Tibial nerve (tissue), 4 donors: ENCODE measurements at regions not wholly inside any gene's neighbourhood (a gene's known extent, or its start where the extent isn't known, plus 50 kb on each side); places are given as distances from the start of the nearest gene placed in this dataset. TPM values are rescaled to one million over a fixed set of nuclear protein-coding genes. Genes with fewer than 3 reads are reported as not detected.

Experiments used
- DNase-seq, 2 donors: peaks; one replicate each; pipeline ENCODE4 v3.0.0-alpha.2; 2019; ENCODE audit warnings: low spot score in 2 of 2
- H3K27ac ChIP-seq, 4 donors: fragments of 200-600 bp; sonication (generic) in 3 of 4; one replicate each; pipeline ENCODE4 v1.5.1; 2017 to 2019; ENCODE audit warnings: mild to moderate bottlenecking in 1 of 4
- H3K27me3 ChIP-seq, 2 donors: fragments of 200-600 bp; sonication (generic) in 1 of 2; one replicate each; pipeline versions ENCODE4 v1.5.1 to v1.6.0; 2017 to 2019
- H3K36me3 ChIP-seq, 3 donors: fragments of 200-600 bp; sonication (generic); one replicate each; pipeline ENCODE4 v1.5.1; 2018 to 2019
- H3K4me1 ChIP-seq, 4 donors: fragments of 200-600 bp; sonication (generic) in 3 of 4; one replicate each; pipeline ENCODE4 v1.5.1; 2017 to 2019
- H3K4me3 ChIP-seq, 4 donors: fragments of 200-600 bp; sonication (generic) in 3 of 4; one replicate each; pipeline ENCODE4 v1.5.1; 2017 to 2019; ENCODE audit warnings: mild to moderate bottlenecking in 1 of 4, moderate library complexity in 1 of 4
- H3K9me3 ChIP-seq, 4 donors: fragments of 200-600 bp; sonication (generic) in 3 of 4; one replicate each; pipeline ENCODE4 v1.5.1; 2017 to 2019
- CTCF ChIP-seq, 5 experiments: fragments of 200-600 bp in 3 of 5; fragments of 450-650 bp in 2 of 5; sonication (generic) in 3 of 5; IDR thresholded peaks; one replicate each; pipeline ENCODE4 v1.5.1; 2016 to 2019; ENCODE audit warnings: antibody characterized with exemption in 5 of 5, mild to moderate bottlenecking in 3 of 5, moderate library complexity in 2 of 5
- EP300 ChIP-seq, 2 donors: sonication (generic); formaldehyde crosslinking; IDR thresholded peaks; one replicate each; pipeline ENCODE4 v1.6.1; 2017; ENCODE audit warnings: antibody characterized with exemption in 2 of 2, mild to moderate bottlenecking in 1 of 2
- POLR2A ChIP-seq, 2 donors: fragments of 450-650 bp; IDR thresholded peaks; one replicate each; pipeline ENCODE4 v1.6.1; 2017; ENCODE audit warnings: antibody characterized with exemption in 2 of 2, mild to moderate bottlenecking in 2 of 2, moderate library complexity in 2 of 2
- WGBS, 2 donors: methylation state at CpG; one replicate each; pipeline ENCODE4 v1.1.5; 2018; 5-methylcytosine and 5-hydroxymethylcytosine counted together
- small RNA-seq: library from RNA; depleted of rRNA; stranded (forward); fragments of <200 nt; gene quantifications from one replicate; pipeline ENCODE3, GENCODE V24; 2016

- Histone ChIP-seq H3K4me3 (no peak overlapping the region), H3K27me3 (no peaks in the 10 kb centered on the region), H3K36me3 (no peaks in the 10 kb centered on the region), H3K4me1 (no peaks in the 10 kb centered on the region), H3K27ac (no peak overlapping the region), H3K9me3 (no peaks in the 10 kb centered on the region)
- no peak for DNase-seq
- 88 to 95% methylated on average over 2 of the region's 2 CpGs for WGBS, 2 donors
- TF ChIP-seq POLR2A (IDR thresholded peaks at IDR 0.05) (no peak), EP300 (IDR thresholded peaks at IDR 0.05) (no peak), CTCF (IDR thresholded peaks at IDR 0.05) (no peak)
These were observed 1222.0 kb downstream of the ROBO1 start for GRCh38 chr3:78545827-78546226.

Small RNAs in the stretch of these regions (small RNA-seq; reads per million reads assigned to genes)
- gene RN7SKP61: not detected
- not detected for gene RN7SL647P
- gene RNU6-217P: not detected
